HFFc6 (cell line): ENCODE measurements at regions not wholly inside any gene's neighbourhood (a gene's known extent, or its start where the extent isn't known, plus 50 kb on each side); places are given as distances from the start of the nearest gene placed in this dataset.

Experiments
- DNase-seq: peaks from one replicate; pipeline ENCODE4 v3.0.0-alpha.2; 2018
- H3K27ac Mint-ChIP-seq: 2 replicates; pipeline ENCODE4 v1.8.0; 2020; ENCODE audit warnings: mild to moderate bottlenecking, mixed read lengths
- H3K27me3 Mint-ChIP-seq: 2 replicates; pipeline ENCODE4 v1.8.0; 2021; ENCODE audit warnings: mild to moderate bottlenecking, moderate library complexity, mixed read lengths; ENCODE audit not compliant: insufficient read depth
- H3K36me3 Mint-ChIP-seq: 2 replicates; pipeline ENCODE4 v1.8.0; 2021; ENCODE audit warnings: low read depth, mixed read lengths
- H3K4me1 Mint-ChIP-seq: 2 replicates; pipeline ENCODE4 v1.8.0; 2020; ENCODE audit warnings: low read depth, mixed read lengths
- H3K4me3 Mint-ChIP-seq: 2 replicates; pipeline ENCODE4 v1.8.0; 2020; ENCODE audit warnings: mild to moderate bottlenecking, moderate library complexity, mixed read lengths
- H3K9me3 Mint-ChIP-seq: 2 replicates; pipeline ENCODE4 v1.8.0; 2020; ENCODE audit warnings: mild to moderate bottlenecking, mixed read lengths
- CTCF ChIP-seq: fragments of 200-600 bp; sonication (generic); IDR thresholded peaks from 2 replicates; pipeline ENCODE4 v1.5.0; 2021; ENCODE audit warnings: antibody characterized with exemption, mild to moderate bottlenecking

GRCh38 chr11:70914496-70914895 is 337.9 kb downstream of the SHANK2 start:
- no peak overlapping the region for H3K27ac Mint-ChIP-seq
- peaks cover 42% of the 10 kb centered on the region for H3K9me3 Mint-ChIP-seq
- 0 out of 2 replicates have a peak, but pooled peaks cover under 1% of the 10 kb centered on the region for H3K36me3 Mint-ChIP-seq
- no peak overlapping the region for H3K4me3 Mint-ChIP-seq
- no peaks in the 10 kb centered on the region for H3K4me1 Mint-ChIP-seq
- no peak for DNase-seq
- TF ChIP-seq CTCF, result no peak
- no peaks in the 10 kb centered on the region; the same call in 1 of the 2 replicates for H3K27me3 Mint-ChIP-seq

GRCh38 chr11:70915158-70915985 is 337.0 kb downstream of the SHANK2 start:
- no peak overlapping the region for H3K27ac Mint-ChIP-seq
- no peak for TF ChIP-seq CTCF
- DNase-seq, result no peak
- H3K4me1 Mint-ChIP-seq, result no peaks in the 10 kb centered on the region
- 0 out of 2 replicates have a peak, but pooled peaks cover 4% of the 10 kb centered on the region for H3K36me3 Mint-ChIP-seq
- no peak overlapping the region for H3K4me3 Mint-ChIP-seq
- peaks cover 1% of the 10 kb centered on the region; the same call in 1 of the 2 replicates for H3K27me3 Mint-ChIP-seq
- H3K9me3 Mint-ChIP-seq, result peaks cover 50% of the 10 kb centered on the region

- TF ChIP-seq CTCF, result no peak
- Mint-ChIP-seq H3K4me1 (no peaks in the 10 kb centered on the region), H3K27ac (no peak overlapping the region), H3K36me3 (peaks cover 11% of the 10 kb centered on the region), H3K4me3 (no peak overlapping the region), H3K27me3 (peaks cover 1% of the 10 kb centered on the region; the same call in 1 of the 2 replicates), H3K9me3 (peaks cover 52% of the 10 kb centered on the region)
- DNase-seq, result no peak
These were observed 336.0 kb downstream of the SHANK2 start for GRCh38 chr11:70916351-70916750.

- no peak for DNase-seq
- TF ChIP-seq CTCF, result no peak
- peaks cover 24% of the 10 kb centered on the region for H3K36me3 Mint-ChIP-seq
- peaks cover 63% of the 10 kb centered on the region for H3K9me3 Mint-ChIP-seq
- H3K27ac Mint-ChIP-seq, result no peak overlapping the region
- H3K4me1 Mint-ChIP-seq, result no peaks in the 10 kb centered on the region
- H3K27me3 Mint-ChIP-seq, result peaks cover 1% of the 10 kb centered on the region; the same call in 1 of the 2 replicates
- H3K4me3 Mint-ChIP-seq, result no peak overlapping the region
These were observed 334.1 kb downstream of the SHANK2 start for GRCh38 chr11:70918242-70918641.

- Mint-ChIP-seq H3K4me1 (no peaks in the 10 kb centered on the region), H3K4me3 (no peak overlapping the region), H3K9me3 (peaks cover 68% of the 10 kb centered on the region), H3K27me3 (peaks cover 1% of the 10 kb centered on the region; the same call in 1 of the 2 replicates), H3K36me3 (peaks cover 24% of the 10 kb centered on the region), H3K27ac (no peak overlapping the region)
- TF ChIP-seq CTCF, result no peak
- DNase-seq, result no peak
These were observed 330.6 kb downstream of the SHANK2 start for GRCh38 chr11:70921804-70922203.
